H1 (cell line): ENCODE measurements at regions not wholly inside any gene's neighbourhood (a gene's known extent, or its start where the extent isn't known, plus 50 kb on each side); places are given as distances from the start of the nearest gene placed in this dataset.

Source experiments
- CTCF ChIA-PET: fragments of 300-600 bp; sonication (Branson Sonifier 250); formaldehyde crosslinking; loops from one replicate; lab custom pipeline; 2021; ENCODE audit not compliant: partially characterized antibody; lab: Charles Lee
- POLR2A ChIA-PET: fragments of 300-600 bp; sonication (Branson Sonifier 250); formaldehyde crosslinking; loops from one replicate; lab custom pipeline; 2021; ENCODE audit warnings: inconsistent platforms; ENCODE audit not compliant: partially characterized antibody; lab: Charles Lee
- DNase-seq, 2 experiments: peaks; one replicate each; pipeline versions ENCODE4 v3.0.0 to v3.0.0-alpha.2; 2010 to 2022; ENCODE audit warnings: low spot score in 2 of 2, low read depth in 1 of 2, mixed read lengths in 1 of 2
- FAIRE-seq: peaks from 2 replicates; lab custom pipeline; 2011; peaks lifted over from hg19 to GRCh38; lab: Jason Lieb, UNC
- H2AFZ ChIP-seq: 2 replicates; pipeline ENCODE4 v1.8.1; 2012; ENCODE audit warnings: low read length, inconsistent platforms
- H2AK5ac ChIP-seq: 2 replicates; pipeline ENCODE4 v1.6.1; 2013; ENCODE audit warnings: low read depth, low read length
- H2BK120ac ChIP-seq: replicated peaks from 2 replicates; pipeline ENCODE3; 2013; ENCODE audit warnings: low read depth, low read length, inconsistent platforms
- H2BK12ac ChIP-seq: 2 replicates; pipeline ENCODE4 v1.6.1; 2013; ENCODE audit warnings: low read depth, low read length
- H2BK15ac ChIP-seq: 2 replicates; pipeline ENCODE4 v1.6.1; 2013; ENCODE audit warnings: low read length
- H2BK20ac ChIP-seq: 2 replicates; pipeline ENCODE4 v1.6.1; 2013; ENCODE audit warnings: low read length
- H2BK5ac ChIP-seq: 2 replicates; pipeline ENCODE4 v1.6.1; 2013; ENCODE audit warnings: low read depth, low read length
- H3K14ac ChIP-seq: 2 replicates; pipeline ENCODE4 v1.6.1; 2013; ENCODE audit warnings: inconsistent platforms; ENCODE audit not compliant: insufficient read length
- H3K18ac ChIP-seq: 2 replicates; pipeline ENCODE4 v1.6.1; 2013; ENCODE audit warnings: low read length; ENCODE audit errors: extremely low read depth
- H3K23ac ChIP-seq: 2 replicates; pipeline ENCODE4 v1.6.1; 2013; ENCODE audit warnings: inconsistent platforms; ENCODE audit not compliant: insufficient read length
- H3K23me2 ChIP-seq: 2 replicates; pipeline ENCODE4 v1.6.1; 2013; ENCODE audit warnings: low read depth, low read length
- H3K27ac ChIP-seq: 2 replicates; pipeline ENCODE4 v1.6.1; 2011; ENCODE audit warnings: low read depth, low read length, inconsistent platforms
- H3K27me3 ChIP-seq, 4 experiments: replicated peaks in 1 of 4; 1 replicate in 1 of 4; 2 replicates in 3 of 4; pipeline versions ENCODE4 v1.6.1 to v1.8.1; 2011 to 2013; ENCODE audit warnings: low read length in 3 of 4, mild to moderate bottlenecking in 3 of 4, inconsistent platforms in 2 of 4, mixed read lengths in 2 of 4, moderate library complexity in 1 of 4; ENCODE audit not compliant: control insufficient read depth in 3 of 4, insufficient read depth in 3 of 4; ENCODE audit errors: extremely low read depth in 1 of 4
- H3K36me3 ChIP-seq, 4 experiments: 2 replicates each; pipeline versions ENCODE4 v1.6.1 to v1.8.1; 2011 to 2013; ENCODE audit warnings: mild to moderate bottlenecking in 4 of 4, low read length in 3 of 4, moderate library complexity in 2 of 4, control low read depth in 1 of 4, inconsistent platforms in 1 of 4; ENCODE audit not compliant: insufficient read depth in 4 of 4, control insufficient read depth in 2 of 4
- H3K4ac ChIP-seq: replicated peaks from 2 replicates; pipeline ENCODE3; 2013; ENCODE audit warnings: low read length, low read depth, mixed read lengths, inconsistent platforms; ENCODE audit not compliant: insufficient read length
- H3K4me1 ChIP-seq, 4 experiments: replicated peaks in 1 of 4; 1 replicate in 1 of 4; 2 replicates in 3 of 4; pipeline versions ENCODE4 v1.6.1 to v1.8.1; 2011 to 2013; ENCODE audit warnings: low read length in 3 of 4, inconsistent platforms in 2 of 4, mixed read lengths in 1 of 4; ENCODE audit not compliant: insufficient read depth in 4 of 4, control insufficient read depth in 3 of 4
- H3K4me2 ChIP-seq, 2 experiments: 2 replicates each; pipeline versions ENCODE4 v1.6.1 to v1.8.1; 2011 to 2013; ENCODE audit warnings: low read depth in 2 of 2, low read length in 2 of 2, control low read depth in 1 of 2, inconsistent platforms in 1 of 2, mild to moderate bottlenecking in 1 of 2; ENCODE audit not compliant: insufficient read depth in 1 of 2
- H3K4me3 ChIP-seq, 4 experiments: fragments of 200-600, 300-600 bp in 1 of 4; sonication (generic), shearing (Covaris generic), sonication (Bioruptor Twin) in 1 of 4; 2 replicates each; pipeline versions ENCODE4 v1.5.1 to v1.8.1; 2011 to 2016; ENCODE audit warnings: low read length in 4 of 4, low read depth in 3 of 4, control low read depth in 2 of 4, inconsistent platforms in 2 of 4, mild to moderate bottlenecking in 2 of 4, mixed read lengths in 1 of 4, moderate library complexity in 1 of 4; ENCODE audit not compliant: insufficient read depth in 2 of 4; ENCODE audit errors: extremely low read depth in 1 of 4
- H3K56ac ChIP-seq: replicated peaks from 2 replicates; pipeline ENCODE3; 2013; ENCODE audit warnings: low read depth, mild to moderate bottlenecking, mixed read lengths, low read length, inconsistent platforms; ENCODE audit not compliant: insufficient read length
- H3K79me1 ChIP-seq: 2 replicates; pipeline ENCODE4 v1.6.1; 2013; ENCODE audit warnings: low read depth, low read length, control low read depth
- H3K79me2 ChIP-seq, 2 experiments: 2 replicates each; pipeline versions ENCODE4 v1.6.1 to v1.8.1; 2012 to 2013; ENCODE audit warnings: low read length in 2 of 2, mild to moderate bottlenecking in 2 of 2, inconsistent platforms in 1 of 2; ENCODE audit not compliant: insufficient read depth in 2 of 2, control insufficient read depth in 1 of 2
- H3K9ac ChIP-seq, 4 experiments: replicated peaks in 1 of 4; 1 replicate in 1 of 4; 2 replicates in 3 of 4; pipeline versions ENCODE4 v1.6.1 to v1.8.1; 2011 to 2013; ENCODE audit warnings: low read depth in 3 of 4, low read length in 3 of 4, control low read depth in 2 of 4, mild to moderate bottlenecking in 2 of 4, moderate library complexity in 2 of 4, inconsistent platforms in 1 of 4; ENCODE audit errors: extremely low read depth in 1 of 4
- H3K9me3 ChIP-seq, 2 experiments: 2 replicates each; pipeline versions ENCODE4 v1.6.1 to v1.8.1; 2012 to 2013; ENCODE audit warnings: mild to moderate bottlenecking in 2 of 2, moderate library complexity in 2 of 2, control low read depth in 1 of 2, inconsistent platforms in 1 of 2, low read depth in 1 of 2, low read length in 1 of 2, mixed read lengths in 1 of 2; ENCODE audit not compliant: insufficient read depth in 2 of 2
- H4K20me1 ChIP-seq, 2 experiments: replicated peaks in 1 of 2; 2 replicates each; pipeline versions ENCODE3 to v1.8.1; 2011 to 2013; ENCODE audit warnings: inconsistent platforms in 2 of 2, low read length in 2 of 2, mild to moderate bottlenecking in 1 of 2; ENCODE audit not compliant: insufficient read depth in 2 of 2, control insufficient read depth in 1 of 2
- H4K5ac ChIP-seq: 2 replicates; pipeline ENCODE4 v1.6.1; 2013; ENCODE audit warnings: low read length, low read depth, mixed read lengths, inconsistent platforms; ENCODE audit not compliant: insufficient read length
- H4K8ac ChIP-seq: 2 replicates; pipeline ENCODE4 v1.8.0; 2013; ENCODE audit warnings: mild to moderate bottlenecking, moderate library complexity, low read length, inconsistent platforms; ENCODE audit not compliant: insufficient read depth; ENCODE audit errors: extremely low read depth
- H4K91ac ChIP-seq: replicated peaks from 2 replicates; pipeline ENCODE3; 2013; ENCODE audit warnings: low read length, mixed read lengths, inconsistent platforms; ENCODE audit not compliant: insufficient read length
- BCL11A ChIP-seq, 2 experiments: IDR thresholded peaks; one replicate each; pipeline ENCODE4 v1.6.1; 2011; ENCODE audit warnings: low read depth in 2 of 2, low read length in 2 of 2, mild to moderate bottlenecking in 2 of 2
- CBX5 ChIP-seq: fragments of 300-800, 300-1000 bp; sonication (generic); IDR thresholded peaks from 2 replicates; pipeline ENCODE4 v1.7.1; 2016; ENCODE audit warnings: antibody characterized with exemption, low read length, low read depth
- CHD1 ChIP-seq: IDR thresholded peaks from 2 replicates; pipeline ENCODE4 v1.6.1; 2012; ENCODE audit warnings: low read depth, low read length, improper control_type of control experiment
- CHD2 ChIP-seq: IDR thresholded peaks from 2 replicates; pipeline ENCODE4 v1.6.1; 2012; ENCODE audit warnings: low read length, improper control_type of control experiment
- CTCF ChIP-seq, 3 experiments: IDR thresholded peaks; 1 replicate in 2 of 3; 2 replicates in 1 of 3; pipeline versions ENCODE4 v1.5.1 to v1.6.1; 2011; ENCODE audit warnings: low read length in 3 of 3, mild to moderate bottlenecking in 3 of 3, inconsistent platforms in 2 of 3, low read depth in 1 of 3, moderate library complexity in 1 of 3; ENCODE audit not compliant: insufficient read depth in 1 of 3; ENCODE audit errors: control extremely low read depth in 1 of 3
- E2F6 ChIP-seq: IDR thresholded peaks from 2 replicates; pipeline ENCODE4 v1.6.1; 2012; ENCODE audit warnings: inconsistent platforms
- POLR2A ChIP-seq, 2 experiments: IDR thresholded peaks; 1 replicate in 1 of 2; 2 replicates in 1 of 2; pipeline ENCODE4 v1.6.1; 2011; ENCODE audit warnings: low read depth in 2 of 2, low read length in 2 of 2, mild to moderate bottlenecking in 2 of 2; ENCODE audit errors: control extremely low read depth in 1 of 2
- POU5F1 ChIP-seq: IDR thresholded peaks from 2 replicates; pipeline ENCODE4 v1.6.1; 2011; ENCODE audit warnings: low read depth, mild to moderate bottlenecking, low read length, moderate library complexity
- SP1 ChIP-seq: IDR thresholded peaks from 2 replicates; pipeline ENCODE4 v1.6.1; 2011; ENCODE audit warnings: low read depth, low read length
- SP2 ChIP-seq: IDR thresholded peaks from 2 replicates; pipeline ENCODE4 v1.6.1; 2012; ENCODE audit warnings: mild to moderate bottlenecking, low read length, inconsistent platforms
- SP4 ChIP-seq: IDR thresholded peaks from 2 replicates; pipeline ENCODE4 v1.6.1; 2012; ENCODE audit warnings: low read length, inconsistent platforms
- SRF ChIP-seq: IDR thresholded peaks from 2 replicates; pipeline ENCODE4 v1.6.1; 2011; ENCODE audit warnings: mild to moderate bottlenecking, low read depth, low read length, moderate library complexity
- ZNF274 ChIP-seq: IDR thresholded peaks from 2 replicates; pipeline ENCODE4 v1.7.0; 2012; ENCODE audit warnings: low read length, borderline replicate concordance; ENCODE audit errors: extremely low read depth
- WGBS, 2 experiments: shearing (Covaris generic) in 1 of 2; methylation state at CpG; one replicate each; pipeline versions ENCODE4 v1.1.6 to v1.1.7; 2013 to 2015; ENCODE audit warnings: low lambda C conversion rate in 2 of 2, mixed read lengths in 2 of 2, inconsistent platforms in 1 of 2, low coverage in 1 of 2, missing lambda C conversion rate in 1 of 2; ENCODE audit not compliant: insufficient replicate concordance in 2 of 2, insufficient coverage in 1 of 2, insufficient read length in 1 of 2; ENCODE audit errors: extremely low coverage in 1 of 2, missing lambda C conversion rate in 1 of 2; 5-methylcytosine and 5-hydroxymethylcytosine counted together

DNA sequence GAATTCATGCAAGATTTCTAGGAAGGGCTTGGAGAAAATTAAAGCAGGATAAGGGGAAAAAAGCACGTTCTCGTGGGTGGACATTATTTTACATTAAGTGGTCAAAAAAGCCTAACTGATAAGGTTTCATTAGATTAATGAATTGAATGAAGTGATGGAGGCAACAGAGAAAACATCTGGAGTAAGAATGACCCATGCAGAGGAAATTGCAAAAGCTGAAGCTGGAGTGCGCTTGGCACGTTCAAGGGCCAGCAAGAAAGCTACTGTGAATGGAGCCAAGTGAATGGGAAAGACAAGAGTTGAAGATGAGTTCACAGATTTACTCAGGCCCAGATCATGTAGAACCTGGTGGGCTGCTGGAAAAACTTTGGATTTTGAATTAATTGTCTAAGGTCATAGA is 777.9 kb downstream of the DACH1 start:
- Histone ChIP-seq H3K79me2 (no peaks in the 10 kb centered on the region), H3K4me1 (no peaks in the 10 kb centered on the region), H4K91ac (no peak overlapping the region), H2BK20ac (no peak overlapping the region), H2BK12ac (no peak overlapping the region), H3K56ac (no peak overlapping the region), H2AFZ (no peak overlapping the region), H4K20me1 (no peaks in the 10 kb centered on the region), H4K8ac (no peak overlapping the region), H2AK5ac (no peak overlapping the region), H3K4me2 (no peak overlapping the region), H3K18ac (no peak overlapping the region), H3K9ac (no peak overlapping the region), H3K23me2 (no peaks in the 10 kb centered on the region), H2BK5ac (no peak overlapping the region), H3K4ac (no peak overlapping the region), H3K9me3 (no peaks in the 10 kb centered on the region), H2BK120ac (no peak overlapping the region), H3K14ac (no peak overlapping the region), H3K23ac (no peak overlapping the region), H2BK15ac (no peak overlapping the region), H3K27me3 (no peaks in the 10 kb centered on the region), H3K27ac (no peak overlapping the region), H3K4me3 (no peak overlapping the region), H3K36me3 (no peaks in the 10 kb centered on the region), H4K5ac (no peak overlapping the region), H3K79me1 (no peaks in the 10 kb centered on the region)
- POLR2A ChIA-PET: no interaction called here
- DNase-seq (no peak), FAIRE-seq (no peak)
- CTCF ChIA-PET: no interaction called here
- 90% methylated on average over 4 of the region's 4 CpGs; no CpG with 5 or more reads in 1 of the 2 experiments for WGBS, 2 experiments
- TF ChIP-seq CBX5: no peak
- TF ChIP-seq SP4: no peak
- no peak for TF ChIP-seq POLR2A (IDR thresholded peaks at IDR 0.05; ENCODE audit: control extremely low read depth in 1 of 2, low read depth in 2 of 2, low read length in 2 of 2)
- TF ChIP-seq SRF: no peak
- TF ChIP-seq SP2: no peak
- TF ChIP-seq SP1: no peak
- TF ChIP-seq BCL11A (IDR thresholded peaks at IDR 0.05; ENCODE audit: low read depth in 2 of 2, low read length in 2 of 2): no peak
- TF ChIP-seq ZNF274: no peak
- TF ChIP-seq E2F6: no peak
- no peak for TF ChIP-seq CHD2
- TF ChIP-seq CHD1: no peak
- TF ChIP-seq POU5F1: no peak
- TF ChIP-seq CTCF (IDR thresholded peaks at IDR 0.05; ENCODE audit: control extremely low read depth in 1 of 3, insufficient read depth in 1 of 3, low read depth in 1 of 3, low read length in 3 of 3): no peak
